GM12878 (cell line): ENCODE measurements at regions not wholly inside any gene's neighbourhood (a gene's known extent, or its start where the extent isn't known, plus 50 kb on each side); places are given as distances from the start of the nearest gene placed in this dataset.

Experiments used
- ATAC-seq: fragments of 200-7000 bp; cut with Tn5 transposase; 3 replicates; pipeline ENCODE4 v1.9.1; 2020; ENCODE audit warnings: mild to moderate bottlenecking, moderate library complexity
- BruUV-seq: library from RNA; stranded (reverse); fragments of 400-500 nt; replicated peaks from 2 replicates; lab custom pipeline; 2021; lab: Mats Ljungman, UMichigan
- CTCF ChIA-PET: fragments of 300-600 bp; sonication (Branson Sonifier 250); formaldehyde crosslinking; extraction: SDS; loops from one replicate; lab custom pipeline; 2021; ENCODE audit warnings: inconsistent platforms; lab: Yijun Ruan, JAX
- POLR2A ChIA-PET: fragments of 350-600 bp; formaldehyde crosslinking; extraction: SDS; loops from one replicate; lab custom pipeline; 2021; ENCODE audit warnings: inconsistent platforms; lab: Charles Lee
- RAD21 ChIA-PET: fragments of 300-600 bp; sonication (Branson Sonifier 250); formaldehyde crosslinking; loops from one replicate; lab custom pipeline; 2023; ENCODE audit warnings: antibody characterized with exemption; ENCODE audit not compliant: unreplicated experiment; lab: Charles Lee
- SMC1A ChIA-PET: fragments of 300-600 bp; sonication (Branson Sonifier 250); formaldehyde crosslinking; loops from one replicate; lab custom pipeline; 2023; ENCODE audit not compliant: unreplicated experiment, uncharacterized antibody; lab: Charles Lee
- DNase-seq: peaks from one replicate; pipeline ENCODE4 v3.0.0-alpha.2; 2011; ENCODE audit warnings: low read depth, low spot score
- FAIRE-seq: peaks from 3 replicates; lab custom pipeline; 2011; peaks lifted over from hg19 to GRCh38; lab: Jason Lieb, UNC
- H2AFZ ChIP-seq: 2 replicates; pipeline ENCODE4 v1.6.0; 2011; ENCODE audit warnings: low read depth, low read length, control low read depth; ENCODE audit not compliant: control insufficient read depth
- H3K27ac ChIP-seq: 2 replicates; pipeline ENCODE4 v1.5.1; 2011; ENCODE audit warnings: control low read depth; ENCODE audit not compliant: control insufficient read depth, insufficient read depth
- H3K27me3 ChIP-seq, 2 experiments: replicated peaks in 1 of 2; 2 replicates each; pipeline versions ENCODE4 v1.6.0 to v1.6.1; 2011; ENCODE audit warnings: low read length in 1 of 2; ENCODE audit not compliant: control insufficient read depth in 2 of 2, insufficient read depth in 2 of 2
- H3K36me3 ChIP-seq, 2 experiments: 2 replicates each; pipeline ENCODE4 v1.5.1; 2011; ENCODE audit warnings: low read length in 1 of 2; ENCODE audit not compliant: control insufficient read depth in 2 of 2, insufficient read depth in 2 of 2
- H3K4me1 ChIP-seq: 2 replicates; pipeline ENCODE4 v1.6.1; 2011; ENCODE audit warnings: mild to moderate bottlenecking, low read length, moderate library complexity, mixed read lengths; ENCODE audit not compliant: control insufficient read depth, insufficient read depth
- H3K4me2 ChIP-seq: 2 replicates; pipeline ENCODE4 v1.6.0; 2011; ENCODE audit warnings: control low read depth; ENCODE audit not compliant: control insufficient read depth, insufficient read depth
- H3K4me3 ChIP-seq: fragments of 200-600 bp; sonication (generic); 2 replicates; pipeline ENCODE4 v1.5.1; 2016
- H3K79me2 ChIP-seq: 2 replicates; pipeline ENCODE4 v1.6.0; 2011; ENCODE audit warnings: low read length; ENCODE audit not compliant: control insufficient read depth, insufficient read depth
- H3K9ac ChIP-seq: 2 replicates; pipeline ENCODE4 v1.8.0; 2011; ENCODE audit warnings: low read length, control low read depth, mixed read lengths; ENCODE audit not compliant: control insufficient read depth, insufficient read depth
- H3K9me3 ChIP-seq: replicated peaks from 3 replicates; pipeline ENCODE4 v1.5.1; 2011; ENCODE audit warnings: mild to moderate bottlenecking, low read length; ENCODE audit not compliant: control insufficient read depth, insufficient read depth
- H4K20me1 ChIP-seq: 2 replicates; pipeline ENCODE4 v1.6.0; 2011; ENCODE audit not compliant: control insufficient read depth, insufficient read depth
- EED ChIP-seq: sonication (generic); IDR thresholded peaks from 2 replicates; pipeline ENCODE4 v1.6.1; 2016; ENCODE audit warnings: antibody characterized with exemption, low read depth
- EGR1 ChIP-seq, 2 experiments: IDR thresholded peaks; 1 replicate in 1 of 2; 2 replicates in 1 of 2; pipeline ENCODE4 v1.6.1; 2011 to 2012; ENCODE audit warnings: low read depth in 2 of 2, low read length in 2 of 2, borderline replicate concordance in 1 of 2, mild to moderate bottlenecking in 1 of 2, moderate library complexity in 1 of 2
- JUNB ChIP-seq: IDR thresholded peaks from 2 replicates; pipeline ENCODE4 v1.6.1; 2016; ENCODE audit warnings: antibody characterized with exemption, mild to moderate bottlenecking
- MEF2B ChIP-seq: fragments of 450-650 bp; IDR thresholded peaks from 2 replicates; pipeline ENCODE4 v1.6.1; 2018; ENCODE audit warnings: mild to moderate bottlenecking, moderate library complexity; ENCODE audit not compliant: partially characterized antibody, poor library complexity, severe bottlenecking
- POLR2AphosphoS2 ChIP-seq: IDR thresholded peaks from 2 replicates; pipeline ENCODE4 v1.6.1; 2011; ENCODE audit warnings: low read depth, mild to moderate bottlenecking, low read length, improper control_type of control experiment, moderate library complexity
- RAD21 ChIP-seq: IDR thresholded peaks from 2 replicates; pipeline ENCODE4 v1.6.1; 2011; ENCODE audit warnings: mild to moderate bottlenecking, low read depth, low read length, moderate library complexity; ENCODE audit not compliant: insufficient read depth
- RAD51 ChIP-seq: fragments of 450-650 bp; IDR thresholded peaks from 2 replicates; pipeline ENCODE4 v1.6.1; 2016; ENCODE audit warnings: moderate library complexity, mild to moderate bottlenecking, inconsistent platforms
- TARDBP ChIP-seq: IDR thresholded peaks from 2 replicates; pipeline ENCODE4 v1.6.1; 2016; ENCODE audit warnings: borderline replicate concordance
- TCF7 ChIP-seq: IDR thresholded peaks from 2 replicates; pipeline ENCODE4 v1.6.1; 2014; ENCODE audit warnings: antibody characterized with exemption, borderline replicate concordance
- ZNF207 ChIP-seq: fragments of 450-650 bp; IDR thresholded peaks from 2 replicates; pipeline ENCODE4 v1.6.1; 2014; ENCODE audit warnings: antibody characterized with exemption, mild to moderate bottlenecking, borderline replicate concordance
- ZNF274 ChIP-seq: IDR thresholded peaks from one replicate; pipeline ENCODE4 v1.8.0; 2011; ENCODE audit not compliant: insufficient read length, insufficient read depth
- ZZZ3 ChIP-seq: IDR thresholded peaks from 2 replicates; pipeline ENCODE4 v1.6.1; 2011; ENCODE audit warnings: low read depth; ENCODE audit not compliant: control insufficient read depth, insufficient read length
- in situ Hi-C: fragments of 300-500 bp; cut with MboI; formaldehyde crosslinking; loops from 9 replicates; pipeline ENCODE4 v1.14.3; 2018; ENCODE audit warnings: mixed read lengths
- intact Hi-C: fragments of 100-400 bp; cut with micrococcal nuclease; formaldehyde crosslinking; loops from one replicate; pipeline ENCODE4 v1.14.2; 2022; ENCODE audit not compliant: unreplicated experiment
- TF ChIP-seq, protein P1 (sequence below): IDR thresholded peaks from 2 replicates; pipeline ENCODE4 v1.6.1; 2011; ENCODE audit warnings: mild to moderate bottlenecking, low read depth, low read length, moderate library complexity; ENCODE audit not compliant: insufficient replicate concordance
- TF ChIP-seq, protein P2 (sequence below): IDR thresholded peaks from 2 replicates; pipeline ENCODE4 v1.6.1; 2012; ENCODE audit warnings: improper control_type of control experiment, low read depth, low read length; ENCODE audit not compliant: insufficient replicate concordance
- TF ChIP-seq, protein P3 (sequence below): fragments of 450-650 bp; conservative IDR thresholded peaks from 2 replicates; pipeline ENCODE4 v1.6.1; 2017; ENCODE audit warnings: mild to moderate bottlenecking, moderate library complexity

GRCh38 chr2:147440734-147441133, 404.1 kb upstream of the ACVR2A start (continued):
- TF ChIP-seq, protein P1, sequence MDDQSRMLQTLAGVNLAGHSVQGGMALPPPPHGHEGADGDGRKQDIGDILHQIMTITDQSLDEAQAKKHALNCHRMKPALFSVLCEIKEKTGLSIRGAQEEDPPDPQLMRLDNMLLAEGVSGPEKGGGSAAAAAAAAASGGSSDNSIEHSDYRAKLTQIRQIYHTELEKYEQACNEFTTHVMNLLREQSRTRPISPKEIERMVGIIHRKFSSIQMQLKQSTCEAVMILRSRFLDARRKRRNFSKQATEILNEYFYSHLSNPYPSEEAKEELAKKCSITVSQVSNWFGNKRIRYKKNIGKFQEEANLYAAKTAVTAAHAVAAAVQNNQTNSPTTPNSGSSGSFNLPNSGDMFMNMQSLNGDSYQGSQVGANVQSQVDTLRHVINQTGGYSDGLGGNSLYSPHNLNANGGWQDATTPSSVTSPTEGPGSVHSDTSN = no peak
- TF ChIP-seq MEF2B (no peak), RAD51 (no peak), TCF7 (no peak), ZZZ3 (no peak)

DNA sequence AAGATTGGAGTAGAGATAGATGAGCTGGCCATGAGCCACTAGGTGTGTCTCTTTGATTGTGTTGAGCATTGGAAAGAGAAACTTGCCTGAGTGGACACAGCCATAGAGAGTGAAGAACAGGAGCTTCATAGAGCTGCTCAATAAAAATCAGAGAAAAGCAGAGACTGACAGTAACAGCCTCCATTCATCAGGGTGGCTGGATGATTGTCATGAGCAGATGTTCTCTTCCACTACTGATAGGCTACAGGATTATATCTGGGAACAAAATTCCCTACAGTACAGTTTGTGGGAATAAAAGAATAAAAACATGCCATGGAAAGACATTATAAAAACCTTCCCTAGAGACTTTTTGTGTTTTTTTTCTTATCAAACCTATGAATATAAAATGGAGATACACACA, 404.8 kb upstream of the ACVR2A start:
- H3K4me3 ChIP-seq = no peak overlapping the region
- TF ChIP-seq POLR2AphosphoS2 = no peak
- no peak for TF ChIP-seq EED
- no peak for TF ChIP-seq EGR1 (IDR thresholded peaks at IDR 0.05; ENCODE audit: borderline replicate concordance in 1 of 2, low read depth in 2 of 2, low read length in 2 of 2)
- no peak for TF ChIP-seq RAD21
- TF ChIP-seq, protein P2, sequence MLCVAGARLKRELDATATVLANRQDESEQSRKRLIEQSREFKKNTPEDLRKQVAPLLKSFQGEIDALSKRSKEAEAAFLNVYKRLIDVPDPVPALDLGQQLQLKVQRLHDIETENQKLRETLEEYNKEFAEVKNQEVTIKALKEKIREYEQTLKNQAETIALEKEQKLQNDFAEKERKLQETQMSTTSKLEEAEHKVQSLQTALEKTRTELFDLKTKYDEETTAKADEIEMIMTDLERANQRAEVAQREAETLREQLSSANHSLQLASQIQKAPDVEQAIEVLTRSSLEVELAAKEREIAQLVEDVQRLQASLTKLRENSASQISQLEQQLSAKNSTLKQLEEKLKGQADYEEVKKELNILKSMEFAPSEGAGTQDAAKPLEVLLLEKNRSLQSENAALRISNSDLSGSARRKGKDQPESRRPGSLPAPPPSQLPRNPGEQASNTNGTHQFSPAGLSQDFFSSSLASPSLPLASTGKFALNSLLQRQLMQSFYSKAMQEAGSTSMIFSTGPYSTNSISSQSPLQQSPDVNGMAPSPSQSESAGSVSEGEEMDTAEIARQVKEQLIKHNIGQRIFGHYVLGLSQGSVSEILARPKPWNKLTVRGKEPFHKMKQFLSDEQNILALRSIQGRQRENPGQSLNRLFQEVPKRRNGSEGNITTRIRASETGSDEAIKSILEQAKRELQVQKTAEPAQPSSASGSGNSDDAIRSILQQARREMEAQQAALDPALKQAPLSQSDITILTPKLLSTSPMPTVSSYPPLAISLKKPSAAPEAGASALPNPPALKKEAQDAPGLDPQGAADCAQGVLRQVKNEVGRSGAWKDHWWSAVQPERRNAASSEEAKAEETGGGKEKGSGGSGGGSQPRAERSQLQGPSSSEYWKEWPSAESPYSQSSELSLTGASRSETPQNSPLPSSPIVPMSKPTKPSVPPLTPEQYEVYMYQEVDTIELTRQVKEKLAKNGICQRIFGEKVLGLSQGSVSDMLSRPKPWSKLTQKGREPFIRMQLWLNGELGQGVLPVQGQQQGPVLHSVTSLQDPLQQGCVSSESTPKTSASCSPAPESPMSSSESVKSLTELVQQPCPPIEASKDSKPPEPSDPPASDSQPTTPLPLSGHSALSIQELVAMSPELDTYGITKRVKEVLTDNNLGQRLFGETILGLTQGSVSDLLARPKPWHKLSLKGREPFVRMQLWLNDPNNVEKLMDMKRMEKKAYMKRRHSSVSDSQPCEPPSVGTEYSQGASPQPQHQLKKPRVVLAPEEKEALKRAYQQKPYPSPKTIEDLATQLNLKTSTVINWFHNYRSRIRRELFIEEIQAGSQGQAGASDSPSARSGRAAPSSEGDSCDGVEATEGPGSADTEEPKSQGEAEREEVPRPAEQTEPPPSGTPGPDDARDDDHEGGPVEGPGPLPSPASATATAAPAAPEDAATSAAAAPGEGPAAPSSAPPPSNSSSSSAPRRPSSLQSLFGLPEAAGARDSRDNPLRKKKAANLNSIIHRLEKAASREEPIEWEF = no peak
- TF ChIP-seq ZNF207 = no peak
- TF ChIP-seq JUNB = no peak
- TF ChIP-seq ZNF274 = no peak
- TF ChIP-seq, protein P3, sequence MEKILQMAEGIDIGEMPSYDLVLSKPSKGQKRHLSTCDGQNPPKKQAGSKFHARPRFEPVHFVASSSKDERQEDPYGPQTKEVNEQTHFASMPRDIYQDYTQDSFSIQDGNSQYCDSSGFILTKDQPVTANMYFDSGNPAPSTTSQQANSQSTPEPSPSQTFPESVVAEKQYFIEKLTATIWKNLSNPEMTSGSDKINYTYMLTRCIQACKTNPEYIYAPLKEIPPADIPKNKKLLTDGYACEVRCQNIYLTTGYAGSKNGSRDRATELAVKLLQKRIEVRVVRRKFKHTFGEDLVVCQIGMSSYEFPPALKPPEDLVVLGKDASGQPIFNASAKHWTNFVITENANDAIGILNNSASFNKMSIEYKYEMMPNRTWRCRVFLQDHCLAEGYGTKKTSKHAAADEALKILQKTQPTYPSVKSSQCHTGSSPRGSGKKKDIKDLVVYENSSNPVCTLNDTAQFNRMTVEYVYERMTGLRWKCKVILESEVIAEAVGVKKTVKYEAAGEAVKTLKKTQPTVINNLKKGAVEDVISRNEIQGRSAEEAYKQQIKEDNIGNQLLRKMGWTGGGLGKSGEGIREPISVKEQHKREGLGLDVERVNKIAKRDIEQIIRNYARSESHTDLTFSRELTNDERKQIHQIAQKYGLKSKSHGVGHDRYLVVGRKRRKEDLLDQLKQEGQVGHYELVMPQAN = no peak
- no peak for TF ChIP-seq TARDBP

More for the DNA sequence above, 404.8 kb upstream of the ACVR2A start:
- no peak overlapping the region for H2AFZ ChIP-seq
- FAIRE-seq = no peak
- H4K20me1 ChIP-seq = no peaks in the 10 kb centered on the region
- H3K27me3 ChIP-seq = no peaks in the 10 kb centered on the region
- CTCF ChIA-PET = interaction anchor here (3.1 kb wide), 1 partner anchor 11 kb away, joined by 10 read pairs; no protein-coding TSS in a partner anchor
- H3K4me2 ChIP-seq = no peak overlapping the region
- ATAC-seq = no peak
- POLR2A ChIA-PET = no interaction called here
- no peak for DNase-seq
- no peaks in the 10 kb centered on the region for H3K36me3 ChIP-seq
- SMC1A ChIA-PET = no interaction called here
- in situ Hi-C loops (no loop called here), intact Hi-C loops (no loop called here)
- no peak overlapping the region for H3K27ac ChIP-seq
- no peaks in the 10 kb centered on the region for H3K4me1 ChIP-seq
- H3K9me3 ChIP-seq = no peaks in the 10 kb centered on the region; the same call in 2 of the 3 replicates
- no peak overlapping the region for H3K9ac ChIP-seq
- RAD21 ChIA-PET = no interaction called here
- H3K79me2 ChIP-seq = no peaks in the 10 kb centered on the region
- no TSS peak for BruUV-seq
